Stimulated activated CD8-positive, alpha-beta memory T cell treated with anti-CD3 and anti-CD28 coated beads, Interleukin-4, amount 100 ng/mL, for 24 hours (primary cell): ENCODE measurements at regions not wholly inside any gene's neighbourhood (a gene's known extent, or its start where the extent isn't known, plus 50 kb on each side); places are given as distances from the start of the nearest gene placed in this dataset.
"Not testable (repeated sequence)": the region's sequence is repeated elsewhere in the genome, so short reads cannot be mapped to it uniquely, and the experiment has no call there.

Source experiments
- DNase-seq: peaks from one replicate; pipeline ENCODE4 v3.0.0-alpha.2; 2020; ENCODE audit warnings: low read depth

DNA sequence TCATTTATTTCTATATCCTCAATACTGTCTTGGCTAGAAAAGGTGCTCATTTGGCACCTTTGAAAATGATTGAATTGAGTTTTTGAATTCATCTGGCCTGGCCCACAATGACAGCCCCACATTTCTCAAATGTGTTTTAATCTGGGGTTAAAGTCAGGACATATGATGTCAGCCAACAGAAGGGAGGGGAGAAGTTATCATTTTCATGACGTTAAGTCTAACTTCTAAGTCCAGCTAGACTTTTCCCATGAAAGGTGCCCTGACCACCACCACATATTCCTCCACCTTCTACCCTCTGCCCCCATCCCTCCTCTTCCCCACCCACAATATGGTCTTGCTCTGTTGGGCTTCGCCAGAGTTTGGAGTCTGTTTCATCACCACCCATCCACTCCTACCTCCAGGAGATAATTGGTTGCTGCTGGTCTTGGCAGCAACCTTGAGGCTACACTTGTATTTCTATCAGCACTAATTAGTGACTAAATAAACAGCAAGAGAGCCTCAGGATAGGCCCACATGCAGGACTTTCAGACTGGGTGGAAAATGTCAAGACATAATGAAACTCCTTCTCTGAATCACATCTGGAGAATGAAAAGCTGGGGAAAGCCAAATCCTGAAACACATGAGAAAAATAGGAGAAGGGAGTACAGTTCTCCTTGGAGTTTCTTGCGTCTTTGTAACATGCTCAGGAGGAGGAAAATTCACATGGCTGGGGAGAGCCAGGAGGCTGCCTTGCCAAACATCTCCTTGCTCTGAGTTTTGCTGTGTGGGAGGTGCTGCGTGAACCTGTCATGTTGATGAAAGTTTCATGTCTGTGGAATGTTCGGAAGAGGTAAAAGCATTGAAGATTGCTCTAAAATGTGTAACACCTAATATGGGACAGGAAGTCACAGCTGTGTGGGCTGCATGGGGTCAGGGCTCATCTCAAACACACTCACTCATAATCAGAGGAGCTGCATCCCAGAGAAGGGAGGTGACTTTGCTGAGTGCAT lies 544.7 kb upstream of the KLF4 start:
- DNase-seq = no peak

- DNase-seq = not testable (repeated sequence)
Measured at GRCh38 chr9:108032079-108032478, 542.5 kb upstream of the KLF4 start.

- not testable (repeated sequence) for DNase-seq
Measured at GRCh38 chr9:108031221-108031620, 541.7 kb upstream of the KLF4 start.

DNA sequence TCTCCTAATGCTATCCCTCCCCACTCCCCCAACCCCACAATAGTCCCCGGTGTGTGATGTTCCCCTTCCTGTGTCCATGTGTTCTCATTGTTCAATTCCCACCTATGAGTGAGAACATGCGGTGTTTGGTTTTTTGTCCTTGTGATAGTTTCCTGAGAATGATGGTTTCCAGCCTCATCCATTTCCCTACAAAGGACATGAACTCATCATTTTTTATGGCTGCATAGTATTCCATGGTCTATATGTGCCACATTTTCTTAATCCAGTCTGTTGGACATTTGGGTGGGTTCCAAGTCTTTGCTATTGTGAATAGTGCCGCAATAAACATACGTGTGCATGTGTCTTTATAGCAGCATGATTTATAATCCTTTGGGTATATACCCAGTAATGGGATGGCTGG lies 537.1 kb upstream of the KLF4 start:
- not testable (repeated sequence) for DNase-seq

DNA sequence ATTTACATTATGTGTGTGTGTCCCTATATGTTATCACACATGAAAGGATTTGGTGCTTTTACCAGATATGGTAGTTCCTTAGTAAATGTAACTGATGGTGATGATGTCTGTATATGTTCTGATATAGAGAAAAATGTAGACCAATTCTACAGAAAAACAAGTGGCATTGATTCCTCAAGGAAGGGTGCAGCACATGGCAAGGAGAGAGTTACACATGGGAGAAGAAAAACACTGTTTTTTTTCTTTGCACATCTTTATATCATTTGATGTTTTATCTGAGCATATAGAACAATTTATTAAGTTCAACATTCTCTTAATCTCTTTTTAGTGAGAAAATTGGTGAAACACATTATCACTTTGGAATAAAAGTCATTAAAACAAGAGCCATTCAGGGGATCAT lies 535.0 kb upstream of the KLF4 start:
- no peak for DNase-seq

GRCh38 chr9:108022246-108022935 lies 532.8 kb upstream of the KLF4 start:
- no peak for DNase-seq

GRCh38 chr9:108021096-108021710 lies 531.6 kb upstream of the KLF4 start:
- DNase-seq = no peak

GRCh38 chr9:108019821-108020220 lies 530.3 kb upstream of the KLF4 start:
- no peak for DNase-seq

GRCh38 chr9:108017671-108018070 lies 528.1 kb upstream of the KLF4 start:
- no peak for DNase-seq

GRCh38 chr9:108016446-108016845 lies 526.9 kb upstream of the KLF4 start:
- no peak for DNase-seq

DNA sequence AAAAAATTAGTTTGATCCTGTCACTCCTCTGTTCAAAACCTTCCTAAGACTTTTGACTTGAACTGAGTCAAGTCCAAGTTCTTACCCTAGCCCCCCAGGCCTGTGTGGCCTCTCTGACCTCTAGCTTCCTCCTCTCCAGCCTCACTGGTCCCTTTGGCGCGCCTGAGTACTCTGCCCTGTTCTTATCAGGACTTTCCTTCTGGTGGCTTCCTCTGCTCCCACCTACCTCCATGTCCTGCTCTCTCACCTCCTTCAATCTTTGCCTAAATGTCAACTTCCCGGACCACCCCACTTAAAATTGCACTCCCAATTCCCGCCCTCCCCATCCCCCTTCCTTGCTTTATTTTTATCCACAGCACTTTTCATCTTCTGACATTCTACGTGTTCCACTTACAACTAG lies 526.1 kb upstream of the KLF4 start:
- no peak for DNase-seq

- DNase-seq = no peak
Measured at GRCh38 chr9:108014353-108014752, 524.8 kb upstream of the KLF4 start.

DNA sequence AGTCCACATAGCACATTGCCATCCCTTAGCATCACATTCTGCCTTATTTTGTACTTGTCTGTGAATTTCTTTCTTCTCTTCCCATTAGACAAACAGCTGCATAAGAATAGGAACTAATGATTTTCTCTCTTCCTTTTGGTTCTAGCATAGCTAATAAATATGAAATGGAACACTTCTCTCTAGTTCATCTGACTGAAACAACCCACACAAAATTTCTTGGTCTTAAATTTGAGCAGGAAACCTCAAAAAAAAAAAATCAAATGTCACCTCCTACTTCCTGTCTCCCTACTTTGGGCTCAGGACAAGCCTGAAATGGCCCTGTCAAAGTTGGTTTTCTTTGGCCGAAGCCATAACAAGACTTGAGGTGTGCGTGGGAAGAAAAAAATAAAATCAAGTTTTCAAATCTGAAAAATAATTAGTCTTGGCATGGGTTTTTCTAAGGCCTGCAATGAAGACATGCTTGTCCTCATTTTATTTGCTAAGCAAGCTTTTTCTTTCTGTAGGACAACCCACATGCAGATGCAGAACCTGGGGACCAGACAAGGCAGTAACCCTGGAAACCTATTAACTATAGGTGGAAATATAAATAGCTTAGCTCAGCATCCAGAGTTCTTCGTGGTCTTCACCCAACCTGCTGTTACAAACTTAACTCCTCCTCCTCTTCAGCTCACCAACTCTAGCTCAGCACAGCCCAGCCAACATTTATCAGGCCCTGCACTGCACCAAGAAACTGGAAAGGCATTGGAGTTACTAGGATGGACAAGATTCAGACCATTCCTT lies 523.5 kb upstream of the KLF4 start:
- no peak for DNase-seq

DNA sequence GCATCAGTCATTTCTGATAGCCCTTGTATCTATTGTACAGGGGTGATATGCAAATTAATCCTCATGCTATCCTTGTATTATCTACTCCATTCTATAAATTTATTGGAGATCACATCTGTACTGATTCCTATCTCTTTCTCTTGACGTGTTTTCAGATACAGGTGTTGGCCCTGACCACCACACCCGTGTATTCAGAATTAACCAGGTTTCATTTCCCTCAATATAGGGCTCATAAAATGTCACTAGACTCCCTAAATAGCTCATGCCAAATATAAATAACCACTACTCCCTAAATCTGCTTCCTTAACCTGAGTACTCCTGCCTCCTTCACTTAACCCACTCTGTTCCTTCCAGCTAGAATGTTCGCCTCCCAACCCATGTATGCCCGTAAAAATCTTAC lies 522.8 kb upstream of the KLF4 start:
- no peak for DNase-seq

- no peak for DNase-seq
Measured at GRCh38 chr9:108003526-108003925, 514.0 kb upstream of the KLF4 start.

DNA sequence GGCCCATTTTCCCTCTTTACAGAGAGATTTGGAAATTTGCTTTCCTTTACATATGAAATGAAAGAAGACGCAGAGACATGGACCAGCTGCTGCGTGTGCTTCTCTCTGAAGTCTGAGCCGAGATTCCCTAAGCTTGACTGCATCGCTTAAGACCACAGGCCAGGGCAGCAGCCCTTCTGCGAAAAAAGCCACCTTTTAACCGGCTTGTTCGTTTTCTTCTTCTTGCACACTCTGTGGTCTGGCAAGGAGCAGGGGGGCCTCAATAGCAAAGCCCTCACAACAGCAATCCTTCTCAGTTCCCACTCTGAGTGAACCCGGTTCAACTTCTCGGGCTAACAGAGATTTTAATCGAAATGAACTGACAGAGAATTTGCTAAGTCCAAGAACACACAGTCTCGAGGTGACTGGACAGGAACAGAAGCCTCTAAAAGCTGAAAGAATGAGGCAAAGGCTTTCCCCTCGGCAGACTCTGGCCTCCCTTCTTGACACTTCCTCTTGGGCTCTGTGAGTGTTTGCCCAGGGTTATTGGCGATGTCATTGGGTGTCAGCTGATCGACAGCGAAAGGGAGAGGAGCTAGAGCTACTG lies 512.9 kb upstream of the KLF4 start:
- no peak for DNase-seq

GRCh38 chr9:108001237-108001636 lies 511.7 kb upstream of the KLF4 start:
- DNase-seq = no peak

DNA sequence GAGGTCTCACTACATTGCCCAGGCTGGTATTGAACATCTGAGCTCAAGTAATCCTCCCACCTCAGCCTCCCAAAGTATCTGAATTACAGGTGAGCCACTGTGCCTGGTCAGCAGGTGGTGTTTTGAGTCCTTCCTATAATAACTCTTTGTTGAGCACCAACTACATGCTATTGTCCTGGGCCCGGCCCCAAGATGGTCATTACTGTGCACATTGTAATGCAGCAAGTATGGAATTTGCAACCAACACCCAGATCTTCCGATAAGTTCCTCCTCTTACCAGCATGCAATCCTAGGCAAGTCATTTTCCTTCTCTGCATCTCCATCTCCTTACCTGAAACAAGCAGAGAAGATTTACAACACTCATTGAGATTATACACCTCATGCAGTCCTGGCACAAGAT lies 510.3 kb upstream of the KLF4 start:
- no peak for DNase-seq

DNA sequence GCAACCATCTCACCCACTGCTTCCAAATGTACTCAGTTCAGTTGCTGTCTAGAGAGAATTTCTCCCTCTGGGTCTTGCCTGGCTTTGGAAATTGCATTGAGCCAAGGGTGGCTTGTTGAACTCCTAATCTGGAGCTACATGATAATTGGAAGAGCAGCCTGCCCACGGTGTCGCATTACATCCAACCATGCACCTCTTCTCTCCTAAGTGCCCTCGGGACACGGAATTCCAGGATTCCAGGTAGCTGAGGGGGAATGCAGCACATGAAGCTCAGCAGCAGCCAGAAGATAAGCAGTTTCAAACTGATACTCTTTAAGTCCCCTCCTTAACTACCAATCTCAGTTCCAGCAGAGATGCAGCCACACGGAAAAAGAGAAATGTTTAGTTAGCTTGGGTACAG lies 509.4 kb upstream of the KLF4 start:
- DNase-seq = no peak

DNA sequence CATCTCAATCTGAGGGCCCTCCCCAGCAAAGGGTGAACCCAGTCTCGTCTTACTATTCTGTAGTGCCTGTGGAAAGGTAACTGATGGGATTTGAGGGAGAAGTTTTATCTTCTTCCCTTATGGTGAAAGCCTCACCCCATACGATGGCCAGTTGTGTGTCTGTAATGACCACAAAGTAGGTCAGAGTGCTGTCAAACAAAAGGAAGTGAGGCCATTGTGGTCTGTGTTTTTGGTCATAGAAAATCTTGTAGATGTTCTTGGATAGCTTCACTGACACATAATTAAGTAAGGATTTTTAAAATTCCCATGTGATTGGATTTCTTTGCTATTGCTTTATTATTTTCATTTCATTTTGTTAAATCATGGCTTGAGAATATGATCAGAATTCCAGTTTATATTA lies 505.1 kb upstream of the KLF4 start:
- DNase-seq = no peak

- DNase-seq = no peak
Measured at GRCh38 chr9:107992271-107992670, 502.7 kb upstream of the KLF4 start.

GRCh38 chr9:107991581-107991980 lies 502.0 kb upstream of the KLF4 start:
- DNase-seq = no peak
